Testis (tissue), 2 donors: ENCODE measurements at regions not wholly inside any gene's neighbourhood (a gene's known extent, or its start where the extent isn't known, plus 50 kb on each side); places are given as distances from the start of the nearest gene placed in this dataset.

Experiments used
- DNase-seq: peaks from one replicate; pipeline ENCODE4 v3.0.0-alpha.2; 2019
- H3K27ac ChIP-seq, 2 donors: fragments of 200-600 bp; sonication (generic); one replicate each; pipeline ENCODE4 v1.5.1; 2019
- H3K27me3 ChIP-seq: fragments of 200-600 bp; sonication (generic); one replicate; pipeline ENCODE4 v1.5.1; 2019
- H3K36me3 ChIP-seq: fragments of 200-600 bp; sonication (generic); one replicate; pipeline ENCODE4 v1.5.1; 2017; ENCODE audit warnings: low read depth; ENCODE audit errors: missing control alignments
- H3K4me1 ChIP-seq: fragments of 200-600 bp; sonication (generic); one replicate; pipeline ENCODE4 v1.5.1; 2019
- H3K4me3 ChIP-seq, 2 donors: fragments of 200-600 bp; sonication (generic); one replicate each; pipeline ENCODE4 v1.5.1; 2017 to 2019
- H3K9me3 ChIP-seq: fragments of 200-600 bp; sonication (generic); one replicate; pipeline ENCODE4 v1.5.1; 2017
- CTCF ChIP-seq, 3 experiments: fragments of 450-650 bp in 2 of 3; fragments of 200-600 bp in 1 of 3; sonication (generic) in 1 of 3; IDR thresholded peaks; one replicate each; pipeline ENCODE4 v1.5.1; 2016 to 2019; ENCODE audit warnings: antibody characterized with exemption in 3 of 3, mild to moderate bottlenecking in 2 of 3, moderate library complexity in 1 of 3
- POLR2A ChIP-seq: fragments of 450-650 bp; IDR thresholded peaks from one replicate; pipeline ENCODE4 v1.6.1; 2017; ENCODE audit warnings: antibody characterized with exemption, mild to moderate bottlenecking, moderate library complexity
- WGBS, 2 donors: methylation state at CpG; one replicate each; pipeline ENCODE4 v1.1.5; 2018; 5-methylcytosine and 5-hydroxymethylcytosine counted together
- intact Hi-C: fragments of 100-400 bp; cut with DNase I; formaldehyde crosslinking; loops from one replicate; pipeline ENCODE4 v1.15.1; 2023; ENCODE audit warnings: low total_unique reads

GRCh38 chr22:27480487-27480886 is 321.1 kb downstream of the MN1 start:
- intact Hi-C loops: no loop called here
- no peak overlapping the region for H3K27ac ChIP-seq
- no peaks in the 10 kb centered on the region for H3K4me1 ChIP-seq
- DNase-seq: no peak
- no peak for TF ChIP-seq CTCF (IDR thresholded peaks at IDR 0.05)
- no peak overlapping the region for H3K4me3 ChIP-seq
- H3K36me3 ChIP-seq: no peaks in the 10 kb centered on the region
- H3K27me3 ChIP-seq: no peaks in the 10 kb centered on the region
- WGBS, 2 donors: 57 to 59% methylated on average over 5 to 9 of the region's 9 CpGs
- H3K9me3 ChIP-seq: no peaks in the 10 kb centered on the region

- Histone ChIP-seq H3K27me3 (no peaks in the 10 kb centered on the region), H3K27ac (no peak overlapping the region), H3K36me3 (no peaks in the 10 kb centered on the region), H3K4me1 (no peaks in the 10 kb centered on the region), H3K4me3 (no peak overlapping the region), H3K9me3 (no peaks in the 10 kb centered on the region)
- intact Hi-C loops: no loop called here
- WGBS, 2 donors: 59 to 60% methylated on average over 11 of the region's 11 CpGs
- DNase-seq: no peak
- TF ChIP-seq CTCF (IDR thresholded peaks at IDR 0.05) (no peak), POLR2A (no peak)
Measured at GRCh38 chr22:27482402-27482801, 319.2 kb downstream of the MN1 start.

- Histone ChIP-seq H3K4me1 (no peaks in the 10 kb centered on the region), H3K4me3 (no peak overlapping the region), H3K27me3 (no peaks in the 10 kb centered on the region), H3K9me3 (no peaks in the 10 kb centered on the region), H3K27ac (no peak overlapping the region), H3K36me3 (no peaks in the 10 kb centered on the region)
- intact Hi-C loops: no loop called here
- TF ChIP-seq POLR2A: no peak
- TF ChIP-seq CTCF (IDR thresholded peaks at IDR 0.05): no peak
- WGBS, 2 donors: 77 to 81% methylated on average over 12 of the region's 12 CpGs
- DNase-seq: no peak
Measured at GRCh38 chr22:27483095-27483785, 318.3 kb downstream of the MN1 start.

- 62 to 65% methylated on average over 3 of the region's 3 CpGs for WGBS, 2 donors
- no peak for TF ChIP-seq CTCF (IDR thresholded peaks at IDR 0.05)
- no peak for TF ChIP-seq POLR2A
- Histone ChIP-seq H3K9me3 (no peaks in the 10 kb centered on the region), H3K27me3 (no peaks in the 10 kb centered on the region), H3K4me1 (no peaks in the 10 kb centered on the region), H3K36me3 (no peaks in the 10 kb centered on the region), H3K4me3 (no peak overlapping the region), H3K27ac (no peak overlapping the region)
- no peak for DNase-seq
- intact Hi-C loops: no loop called here
Measured at GRCh38 chr22:27485842-27486241, 315.7 kb downstream of the MN1 start.
